Activated CD4-positive, alpha-beta T cell treated with anti-CD3 and anti-CD28 coated beads, Interleukin-2, Interleukin-4, amounts not matched to agents 100 ng/mL and 50 ng/mL, durations not matched to agents 16 hours and 8 hours (primary cell): ENCODE measurements at regions not wholly inside any gene's neighbourhood (a gene's known extent, or its start where the extent isn't known, plus 50 kb on each side); places are given as distances from the start of the nearest gene placed in this dataset.

Experiments
- DNase-seq: peaks from one replicate; pipeline ENCODE4 v3.0.0-alpha.2; 2020; ENCODE audit warnings: low spot score

- no peak for DNase-seq
These were observed 145.5 kb upstream of the IRF2BP2 start for GRCh38 chr1:234755449-234755863.

GRCh38 chr1:234753979-234754378 lies 144.0 kb upstream of the IRF2BP2 start:
- no peak for DNase-seq

GRCh38 chr1:234752927-234753326 lies 142.9 kb upstream of the IRF2BP2 start:
- no peak for DNase-seq

- DNase-seq = no peak
These were observed 141.7 kb upstream of the IRF2BP2 start for GRCh38 chr1:234751678-234752077.

GRCh38 chr1:234750922-234751627 lies 141.1 kb upstream of the IRF2BP2 start:
- DNase-seq = no peak

GRCh38 chr1:234748713-234749112 lies 138.7 kb upstream of the IRF2BP2 start:
- no peak for DNase-seq

GRCh38 chr1:234748066-234748465 lies 138.1 kb upstream of the IRF2BP2 start:
- no peak for DNase-seq

- DNase-seq = no peak
These were observed 136.8 kb upstream of the IRF2BP2 start for GRCh38 chr1:234746798-234747196.

- no peak for DNase-seq
These were observed 136.1 kb upstream of the IRF2BP2 start for GRCh38 chr1:234745844-234746797.

GRCh38 chr1:234745276-234745675 lies 135.3 kb upstream of the IRF2BP2 start:
- DNase-seq = no peak

- DNase-seq = no peak
These were observed 134.0 kb upstream of the IRF2BP2 start for GRCh38 chr1:234743791-234744611.

GRCh38 chr1:234742622-234743021 lies 132.6 kb upstream of the IRF2BP2 start:
- DNase-seq = no peak

GRCh38 chr1:234737967-234738314 lies 128.0 kb upstream of the IRF2BP2 start:
- DNase-seq = no peak

- DNase-seq = no peak
These were observed 125.9 kb upstream of the IRF2BP2 start for GRCh38 chr1:234735916-234736315.

GRCh38 chr1:234735476-234735875 lies 125.5 kb upstream of the IRF2BP2 start:
- DNase-seq = no peak

GRCh38 chr1:234734869-234735268 lies 124.9 kb upstream of the IRF2BP2 start:
- DNase-seq = no peak

- no peak for DNase-seq
These were observed 124.4 kb upstream of the IRF2BP2 start for GRCh38 chr1:234734412-234734835.

GRCh38 chr1:234733427-234733826 lies 123.4 kb upstream of the IRF2BP2 start:
- DNase-seq = no peak

- no peak for DNase-seq
These were observed 122.9 kb upstream of the IRF2BP2 start for GRCh38 chr1:234732671-234733390.

GRCh38 chr1:234732260-234732659 lies 122.3 kb upstream of the IRF2BP2 start:
- DNase-seq = no peak

- no peak for DNase-seq
These were observed 121.6 kb upstream of the IRF2BP2 start for GRCh38 chr1:234731569-234732085.
